HG03378 (cell line): ENCODE measurements at regions not wholly inside any gene's neighbourhood (a gene's known extent, or its start where the extent isn't known, plus 50 kb on each side); places are given as distances from the start of the nearest gene placed in this dataset.
A peak's percentile ranks its signal among the peaks of the same experiment; 100 is the strongest.
"Not testable (repeated sequence)": the region's sequence is repeated elsewhere in the genome, so short reads cannot be mapped to it uniquely, and the experiment has no call there.

ENCODE experiments used
- ATAC-seq: cut with Tn5 transposase; IDR thresholded peaks from one replicate; pipeline ENCODE4 v1.9.1; 2021; ENCODE audit warnings: mild to moderate bottlenecking, moderate library complexity; ENCODE audit not compliant: unreplicated experiment

- ATAC-seq, result no peak
Observed at GRCh38 chr20:1845163-1845523, 50.1 kb upstream of the SIRPA start.

GRCh38 chr20:1844325-1845162 is 50.7 kb upstream of the SIRPA start:
- ATAC-seq, result peak; percentile 90

GRCh38 chr20:1842281-1842680 is 52.9 kb upstream of the SIRPA start:
- ATAC-seq, result no peak

DNA sequence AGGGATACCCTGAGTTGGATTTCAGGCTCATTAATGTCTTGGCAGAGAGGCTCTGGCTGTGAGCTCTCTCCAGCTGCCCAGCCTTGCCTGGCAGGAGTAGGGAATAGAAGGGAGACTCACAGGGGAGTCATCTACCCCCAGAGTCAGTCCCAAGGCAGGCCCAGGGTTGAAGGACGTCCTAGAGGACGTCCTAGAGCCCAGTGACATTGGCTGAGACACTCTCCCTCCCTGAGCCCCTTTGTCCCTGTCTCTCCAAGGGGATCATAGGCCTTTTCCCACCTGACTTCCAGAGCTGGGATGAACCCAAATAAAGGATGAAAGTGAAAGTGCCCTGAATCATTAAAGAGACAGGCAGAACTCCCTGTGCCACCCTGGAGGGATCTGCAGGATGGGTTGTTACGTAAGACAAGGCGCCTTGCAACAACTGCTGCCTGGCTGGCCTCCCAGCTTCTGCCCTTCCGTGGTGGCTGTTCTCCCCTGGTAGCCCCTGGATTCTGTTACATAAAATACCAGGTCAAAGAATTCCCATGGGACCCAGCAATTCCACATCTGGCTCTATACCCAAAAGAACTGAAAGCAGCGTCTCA is 53.6 kb upstream of the SIRPA start:
- ATAC-seq, result no peak

DNA sequence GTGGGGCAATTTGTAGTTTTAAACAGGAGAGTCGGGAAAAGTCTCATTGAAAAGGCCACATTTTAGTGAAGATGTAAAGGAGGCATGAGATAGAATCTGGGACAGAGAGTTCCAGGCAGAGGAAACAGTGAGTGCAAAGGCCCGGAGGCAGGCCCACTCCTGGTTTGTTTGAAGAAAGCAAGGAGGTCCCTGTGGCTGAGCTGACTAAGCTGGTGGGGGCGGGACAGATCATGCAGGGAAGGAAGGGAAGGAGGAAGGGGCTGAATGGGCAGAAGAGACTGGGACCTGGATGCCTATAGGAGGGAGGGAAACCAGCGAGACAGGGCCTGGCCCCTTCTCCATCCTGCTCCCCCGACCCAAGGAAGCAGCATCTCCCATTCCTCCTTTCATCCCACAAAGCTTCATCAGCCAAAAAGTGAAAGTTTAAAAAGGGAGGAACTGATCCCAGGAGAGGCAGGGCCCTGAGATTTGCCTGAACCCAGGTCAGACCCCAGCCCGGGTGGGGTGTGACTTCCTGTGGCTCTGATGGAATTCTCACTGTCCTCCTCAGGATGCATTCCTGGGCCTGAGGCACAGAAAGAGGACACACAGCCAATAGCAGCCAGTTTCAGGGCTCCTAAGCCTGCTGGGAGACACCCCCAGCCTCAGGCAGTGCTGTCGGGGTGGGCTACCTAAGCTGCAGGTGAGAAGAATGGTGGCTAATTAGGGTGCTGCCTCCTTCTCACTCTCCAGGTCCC is 54.2 kb upstream of the SIRPA start:
- ATAC-seq, result no peak

DNA sequence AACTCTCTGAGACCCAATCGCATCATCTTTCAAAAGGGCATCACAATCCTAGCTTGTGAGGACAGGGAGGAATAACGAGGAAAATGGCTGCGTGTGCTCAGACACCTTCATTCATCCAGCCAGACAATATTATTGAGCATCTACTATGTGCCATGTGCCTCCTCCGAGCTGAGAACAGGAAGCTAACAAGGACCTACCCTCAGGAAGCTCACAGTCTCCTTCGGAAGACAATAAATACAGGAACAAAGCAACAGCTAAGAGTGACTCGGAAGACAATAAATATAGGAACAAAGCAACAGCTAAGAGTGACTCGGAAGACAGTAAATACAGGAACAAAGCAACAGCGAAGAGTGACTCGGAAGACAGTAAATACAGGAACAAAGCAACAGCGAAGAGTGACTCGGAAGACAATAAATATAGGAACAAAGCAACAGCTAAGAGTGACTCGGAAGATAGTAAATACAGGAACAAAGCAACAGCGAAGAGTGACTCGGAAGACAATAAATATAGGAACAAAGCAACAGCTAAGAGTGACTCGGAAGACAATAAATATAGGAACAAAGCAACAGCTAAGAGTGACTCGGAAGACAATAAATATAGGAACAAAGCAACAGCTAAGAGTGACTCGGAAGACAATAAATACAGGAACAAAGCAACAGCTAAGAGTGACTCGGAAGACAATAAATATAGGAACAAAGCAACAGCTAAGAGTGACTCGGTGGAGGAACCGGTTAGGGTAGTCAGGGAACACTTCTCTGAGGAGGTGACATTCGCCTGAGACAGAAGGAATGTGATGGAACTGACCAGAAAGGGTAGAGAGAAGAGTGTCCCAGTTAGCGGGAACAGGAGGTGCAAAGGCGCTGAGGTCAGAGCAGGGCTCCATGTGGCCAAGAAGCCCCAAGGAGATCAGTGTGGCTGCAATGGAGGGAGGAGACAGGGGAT is 55.6 kb upstream of the SIRPA start:
- ATAC-seq, result not testable (repeated sequence)

GRCh38 chr20:1838556-1839279 is 56.5 kb upstream of the SIRPA start:
- ATAC-seq, result no peak

DNA sequence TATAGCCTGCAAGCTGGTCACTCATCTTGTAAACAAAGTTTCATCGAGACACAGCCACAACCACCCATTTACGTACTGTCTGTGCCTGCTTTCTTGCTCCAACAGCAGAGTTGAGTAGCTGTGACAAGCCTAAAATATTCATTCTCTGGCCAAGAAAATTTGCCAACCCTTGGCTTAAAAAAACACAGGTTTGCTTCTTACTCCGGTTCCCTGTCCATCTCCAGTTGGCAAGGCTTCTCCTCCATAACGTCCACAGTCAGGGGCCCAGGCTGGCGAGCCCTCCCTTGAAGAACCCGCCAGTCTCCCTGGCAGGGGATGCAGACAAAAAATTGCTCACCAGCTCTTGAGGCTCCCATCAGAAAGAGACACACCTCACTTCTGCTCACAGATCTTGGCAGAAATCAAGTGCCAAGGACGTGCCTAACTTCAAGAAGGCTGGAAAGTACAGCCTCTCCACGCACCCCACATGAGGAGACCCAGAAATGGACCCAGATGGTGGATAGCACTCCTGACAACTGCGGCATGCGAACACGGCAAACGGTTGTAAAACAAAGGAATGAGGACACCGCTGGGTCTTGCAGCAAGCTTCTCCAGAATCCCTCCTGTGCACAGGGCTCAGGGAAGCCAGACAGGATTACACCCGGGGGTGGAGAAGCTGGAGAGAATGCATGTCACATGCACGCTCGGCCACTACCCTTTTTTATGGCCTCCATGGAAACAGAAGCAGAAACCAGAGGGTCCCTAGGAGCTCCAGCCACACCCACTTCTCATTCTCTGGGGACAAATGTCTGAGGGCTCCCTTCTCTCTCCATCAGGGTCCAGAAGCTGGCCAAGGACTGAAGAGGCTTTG is 59.8 kb upstream of the SIRPA start:
- ATAC-seq, result no peak

DNA sequence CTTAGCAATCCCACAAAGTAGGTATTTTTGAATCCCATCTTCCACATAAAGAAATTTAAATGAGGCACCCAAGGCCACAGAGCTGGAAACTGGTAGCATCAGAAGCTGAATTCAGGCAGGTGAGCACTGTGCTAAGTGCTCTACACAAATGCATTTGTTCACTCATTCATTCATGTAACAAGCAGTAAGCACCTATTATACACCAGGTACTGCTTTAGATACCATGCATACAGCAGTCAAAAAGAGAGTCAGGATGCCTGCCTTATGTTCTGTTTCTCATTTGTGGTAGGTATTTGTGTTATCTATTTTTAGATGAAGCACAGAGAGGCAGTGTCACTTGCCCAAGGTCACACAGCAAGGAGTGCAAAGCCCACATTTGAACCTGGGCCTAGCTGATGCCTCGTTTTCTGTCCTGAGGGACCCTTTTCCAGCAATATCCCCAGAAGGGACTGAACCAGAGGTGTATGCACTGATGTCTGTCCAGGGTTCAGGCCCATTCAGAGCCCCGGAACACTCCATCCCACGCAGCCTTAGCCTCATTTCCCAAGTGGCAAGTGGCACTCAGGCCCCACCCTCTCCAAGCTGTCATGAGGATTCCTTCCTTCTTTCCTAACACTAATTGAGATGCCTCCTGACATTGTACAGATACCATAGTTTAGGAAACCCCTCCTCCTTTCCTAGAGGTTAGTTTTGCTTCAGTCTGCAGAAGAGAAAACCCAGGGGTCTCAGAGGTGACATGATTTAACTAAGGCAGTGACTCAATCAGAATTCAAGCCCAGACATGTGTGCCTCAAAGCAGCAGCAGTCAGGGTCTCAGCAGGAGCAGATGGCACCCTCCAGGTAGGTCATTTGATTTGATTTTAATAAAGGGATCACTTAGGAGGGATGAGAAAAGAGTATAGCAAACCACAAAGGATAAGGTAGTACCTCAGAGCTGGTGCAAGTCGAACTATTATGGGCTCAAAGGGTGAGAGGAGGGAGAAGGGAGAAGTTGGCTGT is 61.2 kb upstream of the SIRPA start:
- ATAC-seq, result no peak

GRCh38 chr20:1833216-1833615 is 62.0 kb upstream of the SIRPA start:
- no peak for ATAC-seq

DNA sequence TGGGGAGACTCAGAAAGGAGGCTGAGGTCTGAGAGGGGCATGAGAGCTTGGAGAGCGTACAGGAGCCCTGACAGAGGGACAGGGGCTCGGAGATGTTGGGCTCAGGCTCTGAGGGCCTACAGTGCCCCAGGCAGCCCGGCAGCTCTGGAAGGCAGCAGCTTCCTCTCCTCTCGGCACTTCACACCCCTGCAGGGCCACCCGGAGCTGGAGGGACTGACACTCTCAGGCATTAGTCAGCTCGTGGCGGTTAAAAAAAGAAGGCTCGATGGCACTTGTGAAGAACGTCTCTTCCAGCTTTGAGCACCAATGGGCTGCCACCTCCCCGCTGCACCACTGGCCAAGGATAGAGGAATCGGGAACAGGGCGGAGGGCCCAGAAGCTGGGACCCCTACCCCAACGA is 62.6 kb upstream of the SIRPA start:
- ATAC-seq, result no peak

GRCh38 chr20:1831606-1832005 is 63.6 kb upstream of the SIRPA start:
- no peak for ATAC-seq

DNA sequence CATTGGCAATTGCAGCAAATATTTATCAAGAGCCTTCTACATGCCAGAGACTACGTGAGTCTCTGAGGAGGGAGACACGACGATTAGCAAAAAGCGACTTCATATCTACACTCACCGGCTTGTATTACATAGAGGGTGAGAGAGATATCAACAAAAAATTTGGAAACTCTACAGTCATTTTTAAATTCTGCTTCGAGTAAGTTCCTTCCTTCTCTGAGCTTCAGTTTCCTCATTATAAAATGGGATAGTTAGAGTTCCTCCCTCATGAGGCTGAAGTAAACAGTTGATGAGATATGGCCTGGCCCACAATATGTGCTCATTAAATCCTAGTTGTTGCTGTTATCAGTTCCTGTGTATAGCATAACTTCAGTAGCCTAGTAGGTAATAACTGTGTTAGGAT is 64.1 kb upstream of the SIRPA start:
- ATAC-seq, result no peak

GRCh38 chr20:1830240-1830639 is 65.0 kb upstream of the SIRPA start:
- ATAC-seq, result no peak

DNA sequence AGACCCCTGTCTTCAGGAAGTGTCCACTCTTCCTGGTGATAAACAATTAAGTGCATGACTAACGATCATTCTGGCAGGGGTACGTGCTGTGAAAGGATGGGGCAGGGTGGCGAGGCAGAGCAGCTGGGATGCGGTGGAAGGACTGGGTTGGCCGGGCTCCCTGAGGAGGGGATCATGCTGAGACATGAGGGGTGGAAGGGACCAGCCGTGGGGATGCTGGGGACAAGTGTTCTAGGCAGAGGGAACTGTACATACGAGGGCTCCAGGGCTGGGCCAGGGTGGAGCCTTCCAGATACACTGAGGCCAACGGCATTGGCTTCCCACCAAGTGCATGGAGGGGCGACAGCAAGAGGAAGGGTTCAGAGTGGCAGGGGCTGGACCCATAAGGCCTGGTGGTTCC is 65.7 kb upstream of the SIRPA start:
- ATAC-seq, result no peak

GRCh38 chr20:1828786-1829131 is 66.4 kb upstream of the SIRPA start:
- ATAC-seq, result no peak

DNA sequence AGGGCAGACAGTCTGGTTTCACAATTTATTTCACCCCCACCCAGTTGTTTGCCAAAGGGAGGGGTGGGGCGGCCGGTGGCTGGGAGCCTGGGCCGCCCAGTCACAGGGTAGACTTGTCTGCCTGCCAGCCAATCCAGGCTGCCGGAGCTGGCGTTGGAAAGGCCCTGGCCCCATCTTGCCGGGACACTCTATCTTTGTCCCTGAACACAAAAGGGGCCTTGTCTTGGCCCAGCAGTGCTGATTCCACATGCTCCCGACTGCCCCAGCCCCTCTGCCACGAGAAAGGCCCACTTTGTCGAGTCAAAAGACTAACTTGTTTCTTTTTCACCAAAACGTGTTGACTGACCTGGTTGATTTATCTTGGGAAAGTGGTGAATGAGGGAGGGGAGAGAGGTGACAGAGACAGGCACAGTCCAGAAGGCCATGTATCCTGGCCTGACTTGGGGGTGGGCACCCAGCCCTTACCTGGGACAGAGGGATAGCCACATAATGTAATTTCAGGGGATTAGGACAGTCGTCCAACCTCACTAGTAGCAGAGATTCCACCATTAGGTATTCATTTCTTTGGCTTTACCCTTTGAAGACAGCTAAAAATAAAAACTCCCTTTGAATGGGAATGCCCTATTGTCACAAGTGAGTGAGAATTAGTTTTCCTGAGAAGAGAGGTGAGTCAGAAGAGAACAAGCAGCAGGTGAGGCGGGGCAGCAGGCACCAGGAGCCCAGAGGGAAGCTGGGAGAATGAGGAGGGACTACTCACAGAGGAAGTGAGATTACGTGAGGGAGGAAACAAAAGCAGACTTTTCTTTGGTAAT is 67.0 kb upstream of the SIRPA start:
- ATAC-seq, result no peak
